HCT116 (cell line): ENCODE measurements at regions not wholly inside any gene's neighbourhood (a gene's known extent, or its start where the extent isn't known, plus 50 kb on each side); places are given as distances from the start of the nearest gene placed in this dataset.
"Not testable (repeated sequence)": the region's sequence is repeated elsewhere in the genome, so short reads cannot be mapped to it uniquely, and the experiment has no call there.

Source experiments
- ATAC-seq: fragments of 200-7000 bp; cut with Tn5 transposase; 2 replicates; pipeline ENCODE4 v1.9.1; 2020; ENCODE audit warnings: mild to moderate bottlenecking, moderate library complexity
- BruUV-seq: library from RNA; stranded (reverse); fragments of 400-500 nt; replicated peaks from 2 replicates; lab custom pipeline; 2021; lab: Mats Ljungman, UMichigan
- CTCF ChIA-PET: fragments of 300-600 bp; sonication (Branson Sonifier 250); formaldehyde crosslinking; loops from one replicate; lab custom pipeline; 2021; ENCODE audit warnings: antibody characterized with exemption; lab: Charles Lee
- POLR2A ChIA-PET: fragments of 300-600, 350-600 bp; sonication (Branson Sonifier 250); formaldehyde crosslinking; loops from one replicate; lab custom pipeline; 2021; ENCODE audit warnings: antibody characterized with exemption; lab: Charles Lee
- RAD21 ChIA-PET, 2 experiments: fragments of 300-600 bp; sonication (Branson Sonifier 250); formaldehyde crosslinking; loops; one replicate each; lab custom pipeline; 2023; ENCODE audit warnings: low total read pairs in 2 of 2; ENCODE audit not compliant: uncharacterized antibody in 2 of 2, unreplicated experiment in 2 of 2, low non-redundant PET in 1 of 2; lab: Charles Lee
- DNase-seq: peaks from one replicate; pipeline ENCODE4 v3.0.0-alpha.2; 2010; ENCODE audit warnings: low read depth, low spot score
- H2AFZ ChIP-seq: fragments of 200-600 bp; shearing (Covaris generic), sonication (generic); 2 replicates; pipeline ENCODE4 v1.6.1; 2017; ENCODE audit warnings: low read depth, mixed run types, mixed read lengths, antibody characterized with exemption, low read length; ENCODE audit not compliant: poor library complexity, severe bottlenecking
- H3K27ac ChIP-seq: 2 replicates; pipeline ENCODE4 v1.5.1; 2012; ENCODE audit warnings: low read depth, low read length
- H3K27me3 ChIP-seq: fragments of 200-600 bp; sonication (generic); 2 replicates; pipeline ENCODE4 v1.6.1; 2016; ENCODE audit warnings: mixed run types, low read length, mixed read lengths; ENCODE audit not compliant: insufficient read depth
- H3K36me3 ChIP-seq, 2 experiments: fragments of 200-500 bp in 1 of 2; fragments of 200-600 bp in 1 of 2; sonication (Bioruptor generic) in 1 of 2; sonication (generic) in 1 of 2; 2 replicates each; pipeline versions ENCODE4 v1.5.1 to v1.6.1; 2014 to 2016; ENCODE audit warnings: low read length in 2 of 2, inconsistent platforms in 1 of 2, mixed read lengths in 1 of 2, mixed run types in 1 of 2; ENCODE audit not compliant: insufficient read depth in 2 of 2, control insufficient read depth in 1 of 2
- H3K4me1 ChIP-seq, 2 experiments: fragments of 200-600 bp in 1 of 2; sonication (generic) in 1 of 2; 2 replicates each; pipeline versions ENCODE4 v1.5.1 to v1.6.1; 2012 to 2017; ENCODE audit warnings: low read length in 2 of 2, inconsistent platforms in 1 of 2, mild to moderate bottlenecking in 1 of 2, mixed read lengths in 1 of 2, mixed run types in 1 of 2, moderate library complexity in 1 of 2; ENCODE audit not compliant: insufficient read depth in 2 of 2, control insufficient read depth in 1 of 2
- H3K4me2 ChIP-seq: fragments of 200-600 bp; sonication (generic); 2 replicates; pipeline ENCODE4 v1.6.1; 2017; ENCODE audit warnings: mixed run types, low read length, mixed read lengths
- H3K4me3 ChIP-seq, 2 experiments: fragments of 200-600 bp in 1 of 2; sonication (generic) in 1 of 2; replicated peaks in 1 of 2; 2 replicates each; pipeline ENCODE4 v1.5.1; 2011 to 2016; ENCODE audit warnings: low read length in 2 of 2, control low read depth in 1 of 2, low read depth in 1 of 2, mild to moderate bottlenecking in 1 of 2, mixed read lengths in 1 of 2, mixed run types in 1 of 2
- H3K79me2 ChIP-seq: fragments of 200-600 bp; sonication (generic); 2 replicates; pipeline ENCODE4 v1.6.1; 2017; ENCODE audit warnings: mild to moderate bottlenecking, mixed run types, low read length, moderate library complexity, mixed read lengths; ENCODE audit not compliant: insufficient read depth
- H3K9ac ChIP-seq: fragments of 200-600 bp; sonication (generic); 2 replicates; pipeline ENCODE4 v1.6.1; 2016; ENCODE audit warnings: low read length, mixed read lengths
- H3K9me2 ChIP-seq: fragments of 200-600 bp; sonication (generic), shearing (Covaris generic); 2 replicates; pipeline ENCODE4 v1.6.1; 2017; ENCODE audit warnings: mixed run types, mild to moderate bottlenecking, moderate library complexity; ENCODE audit not compliant: insufficient read depth
- H3K9me3 ChIP-seq, 2 experiments: fragments of 200-500 bp in 1 of 2; fragments of 200-600 bp in 1 of 2; sonication (Bioruptor generic) in 1 of 2; sonication (generic) in 1 of 2; 2 replicates each; pipeline ENCODE4 v1.6.1; 2014 to 2017; ENCODE audit warnings: low read length in 2 of 2, mixed read lengths in 2 of 2, inconsistent platforms in 1 of 2, low read depth in 1 of 2, mild to moderate bottlenecking in 1 of 2, mixed run types in 1 of 2, moderate library complexity in 1 of 2; ENCODE audit not compliant: control insufficient read depth in 1 of 2, insufficient read depth in 1 of 2
- H4K20me1 ChIP-seq: fragments of 200-600 bp; sonication (generic), shearing (Covaris generic); 2 replicates; pipeline ENCODE4 v1.6.1; 2017; ENCODE audit warnings: mixed run types, mild to moderate bottlenecking, moderate library complexity; ENCODE audit not compliant: insufficient read depth
- intact Hi-C: fragments of 100-400 bp; cut with micrococcal nuclease; formaldehyde crosslinking; loops from 2 replicates; pipeline ENCODE4 v1.10.0; 2022

GRCh38 chr1:112825563-112826216, 110.6 kb upstream of the PPM1J start:
- H3K36me3 ChIP-seq, POLR2A ChIA-PET, H3K27ac ChIP-seq, H3K4me3 ChIP-seq, CTCF ChIA-PET, ATAC-seq, H3K9me2 ChIP-seq, H3K9ac ChIP-seq, BruUV-seq, DNase-seq, H4K20me1 ChIP-seq, H2AFZ ChIP-seq, H3K79me2 ChIP-seq, RAD21 ChIA-PET, H3K4me1 ChIP-seq, H3K4me2 ChIP-seq, H3K9me3 ChIP-seq, H3K27me3 ChIP-seq: not testable (repeated sequence)
- intact Hi-C loops, result loop anchor here (2.0 kb wide), 1 partner anchor 43 kb away; no protein-coding TSS in a partner anchor

GRCh38 chr1:112825075-112825474, 109.9 kb upstream of the PPM1J start:
- POLR2A ChIA-PET, result not testable (repeated sequence)

DNA sequence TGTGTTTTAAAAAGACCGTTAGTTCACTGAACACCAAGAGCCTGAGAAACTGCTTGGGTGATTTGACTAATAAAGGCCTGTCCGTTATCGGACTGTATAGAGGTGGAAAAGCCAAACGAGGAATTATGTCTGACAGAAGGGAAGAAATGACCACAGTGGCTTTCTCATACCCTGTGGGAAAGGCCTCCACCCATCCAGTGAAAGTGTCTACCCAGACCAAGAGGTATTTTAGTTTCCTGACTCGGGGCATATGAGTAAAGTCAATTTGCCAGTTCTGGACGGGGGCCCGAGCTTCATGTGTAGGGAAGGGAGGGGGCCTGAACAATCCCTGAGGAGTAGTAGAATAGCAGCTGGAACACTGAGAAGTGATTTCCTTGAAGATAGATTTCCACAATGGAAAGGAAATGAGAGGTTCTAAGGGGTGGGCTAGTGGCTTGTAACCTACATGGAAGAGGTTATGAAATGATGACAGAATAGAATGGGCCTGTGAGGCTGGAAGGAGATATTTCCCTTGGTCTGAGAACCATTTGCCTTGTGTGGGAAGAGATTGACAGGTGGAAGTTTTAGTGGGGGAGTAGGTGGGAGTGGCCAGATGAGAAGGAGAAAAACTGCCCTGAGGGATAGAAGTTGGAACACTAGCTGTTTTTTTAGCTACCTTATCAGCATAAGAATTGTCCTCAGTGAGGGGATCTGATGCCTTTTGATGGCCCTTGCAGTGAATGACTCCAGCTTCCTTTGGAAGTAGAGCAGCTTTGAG, 106.4 kb upstream of the PPM1J start:
- BruUV-seq, H4K20me1 ChIP-seq, H3K4me1 ChIP-seq, H3K9ac ChIP-seq, H3K4me2 ChIP-seq, intact Hi-C loops, H3K9me3 ChIP-seq, H3K79me2 ChIP-seq, H3K4me3 ChIP-seq, RAD21 ChIA-PET, ATAC-seq, CTCF ChIA-PET, H2AFZ ChIP-seq, H3K9me2 ChIP-seq, H3K27me3 ChIP-seq, POLR2A ChIA-PET, H3K36me3 ChIP-seq, DNase-seq, H3K27ac ChIP-seq: not testable (repeated sequence)

More at GRCh38 chr1:112825075-112825474, 109.9 kb upstream of the PPM1J start:
- H3K4me2 ChIP-seq, H3K36me3 ChIP-seq, ATAC-seq, H4K20me1 ChIP-seq, H3K27ac ChIP-seq, RAD21 ChIA-PET, H3K4me3 ChIP-seq, H3K79me2 ChIP-seq, CTCF ChIA-PET, H2AFZ ChIP-seq, H3K9me2 ChIP-seq, H3K27me3 ChIP-seq, intact Hi-C loops, H3K9ac ChIP-seq, BruUV-seq, H3K4me1 ChIP-seq, H3K9me3 ChIP-seq, DNase-seq: not testable (repeated sequence)
